ENCODE measurements at regions not wholly inside any gene's neighbourhood (a gene's known extent, or its start where the extent isn't known, plus 50 kb on each side); places are given as distances from the start of the nearest gene placed in this dataset.

DNA sequence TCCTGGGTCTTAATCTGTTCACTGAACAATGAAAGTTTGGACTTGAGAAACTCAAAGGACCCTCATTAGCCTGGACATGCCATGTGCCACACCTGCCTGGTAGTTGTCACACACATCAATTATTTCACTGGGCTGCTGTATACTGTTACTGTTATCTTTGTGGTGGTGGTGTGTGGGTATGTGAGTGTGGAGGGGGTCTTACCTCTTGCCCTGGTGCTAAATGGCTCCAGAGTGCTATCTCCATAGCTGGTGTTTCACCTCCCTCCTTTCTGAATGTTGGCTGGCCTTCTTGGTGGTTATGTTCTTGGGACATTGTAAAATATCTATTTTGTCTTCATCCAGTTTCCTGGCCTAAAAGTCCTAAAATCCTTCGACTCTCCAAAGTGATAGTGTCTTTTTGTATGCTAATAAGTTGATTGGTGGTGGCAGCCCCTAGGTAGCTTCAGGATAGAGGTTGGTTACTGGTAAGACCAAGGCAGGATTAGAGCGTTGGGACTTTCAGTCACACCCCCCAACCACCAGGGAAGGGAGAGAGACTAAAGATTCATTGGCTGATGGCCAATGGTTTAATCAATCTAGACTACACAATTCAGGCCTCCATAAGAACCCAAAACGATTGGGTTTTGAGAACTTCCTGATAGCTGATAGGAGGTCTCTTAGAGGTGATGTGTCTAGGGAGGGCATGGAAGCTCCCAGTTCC lies 328.1 kb downstream of the MYCN start:
- TF ChIP-seq POLR2A (IDR thresholded peaks at IDR 0.05) (no peak), POLR2AphosphoS5 (IDR thresholded peaks at IDR 0.05) (no peak)
- TF ChIP-seq, protein P1, sequence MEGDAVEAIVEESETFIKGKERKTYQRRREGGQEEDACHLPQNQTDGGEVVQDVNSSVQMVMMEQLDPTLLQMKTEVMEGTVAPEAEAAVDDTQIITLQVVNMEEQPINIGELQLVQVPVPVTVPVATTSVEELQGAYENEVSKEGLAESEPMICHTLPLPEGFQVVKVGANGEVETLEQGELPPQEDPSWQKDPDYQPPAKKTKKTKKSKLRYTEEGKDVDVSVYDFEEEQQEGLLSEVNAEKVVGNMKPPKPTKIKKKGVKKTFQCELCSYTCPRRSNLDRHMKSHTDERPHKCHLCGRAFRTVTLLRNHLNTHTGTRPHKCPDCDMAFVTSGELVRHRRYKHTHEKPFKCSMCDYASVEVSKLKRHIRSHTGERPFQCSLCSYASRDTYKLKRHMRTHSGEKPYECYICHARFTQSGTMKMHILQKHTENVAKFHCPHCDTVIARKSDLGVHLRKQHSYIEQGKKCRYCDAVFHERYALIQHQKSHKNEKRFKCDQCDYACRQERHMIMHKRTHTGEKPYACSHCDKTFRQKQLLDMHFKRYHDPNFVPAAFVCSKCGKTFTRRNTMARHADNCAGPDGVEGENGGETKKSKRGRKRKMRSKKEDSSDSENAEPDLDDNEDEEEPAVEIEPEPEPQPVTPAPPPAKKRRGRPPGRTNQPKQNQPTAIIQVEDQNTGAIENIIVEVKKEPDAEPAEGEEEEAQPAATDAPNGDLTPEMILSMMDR (IDR thresholded peaks at IDR 0.05): no peak
